ENCODE measurements at regions not wholly inside any gene's neighbourhood (a gene's known extent, or its start where the extent isn't known, plus 50 kb on each side); places are given as distances from the start of the nearest gene placed in this dataset.

- Histone ChIP-seq H3K9me3 (ENCODE audit: low read depth) (no peaks in the 10 kb centered on the region), H3F3A (ENCODE audit: low read depth) (no peaks in the 10 kb centered on the region), H3K27ac (no peak overlapping the region), H3K79me2 (ENCODE audit: low read depth) (no peaks in the 10 kb centered on the region), H3K27me3 (no peaks in the 10 kb centered on the region), H3K9ac (no peak overlapping the region), H3K4me1 (no peaks in the 10 kb centered on the region), H3K4me2 (no peak overlapping the region), H3K4me3 (no peak overlapping the region), H2AFZ (replicated peaks) (no peak overlapping the region), H4K20me1 (ENCODE audit: low read depth) (no peaks in the 10 kb centered on the region), H3K36me3 (no peaks in the 10 kb centered on the region)
- no peak overlapping the region for H3K4me3 Mint-ChIP-seq
- TF ChIP-seq EZH2phosphoT487 (IDR thresholded peaks at IDR 0.05) (no peak), EZH2 (IDR thresholded peaks at IDR 0.05) (no peak), CTCF (IDR thresholded peaks at IDR 0.05) (no peak)
- DNase-seq (ENCODE audit: low spot score) = no peak
- no peaks in the 10 kb centered on the region for H3K4me1 Mint-ChIP-seq
- H3K36me3 Mint-ChIP-seq = no peaks in the 10 kb centered on the region
- peaks cover 4% of the 10 kb centered on the region for H3K27me3 Mint-ChIP-seq (ENCODE audit: insufficient read depth, low read depth)
- H3K9me3 Mint-ChIP-seq = peaks cover 2% of the 10 kb centered on the region
- H3K27ac Mint-ChIP-seq = no peak overlapping the region
These were observed 267.7 kb upstream of the RASA1 start for GRCh38 chr5:86999951-87000350.

DNA sequence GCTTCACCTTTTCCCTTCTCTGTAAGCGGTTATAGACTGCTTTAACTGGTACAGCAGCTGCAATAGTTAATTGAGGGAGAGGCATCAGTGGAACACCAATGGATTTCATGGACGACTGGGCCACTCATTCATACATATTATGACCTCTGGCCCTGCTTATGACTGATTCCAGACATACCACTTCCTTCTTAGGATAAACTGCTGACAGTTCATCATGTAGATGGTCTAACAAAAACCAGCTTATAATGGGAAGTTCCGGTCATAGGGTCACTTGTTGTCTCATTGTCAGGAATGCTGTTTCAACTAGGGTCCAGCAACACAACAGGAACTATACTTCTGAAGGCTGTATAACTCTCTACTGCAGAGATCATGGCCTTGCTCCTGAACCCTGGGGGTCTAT is 265.2 kb upstream of the RASA1 start:
- H3K9me3 ChIP-seq (ENCODE audit: low read depth) = no peaks in the 10 kb centered on the region
- no peak for TF ChIP-seq EZH2phosphoT487 (IDR thresholded peaks at IDR 0.05)
- TF ChIP-seq CTCF (IDR thresholded peaks at IDR 0.05) = no peak
- no peak for TF ChIP-seq EZH2 (IDR thresholded peaks at IDR 0.05)
- H3K4me2 ChIP-seq = no peak overlapping the region
- DNase-seq (ENCODE audit: low spot score) = no peak
- no peaks in the 10 kb centered on the region for H4K20me1 ChIP-seq (ENCODE audit: low read depth)
- H3K27ac Mint-ChIP-seq = no peak overlapping the region
- H3K27me3 ChIP-seq = no peaks in the 10 kb centered on the region
- H3F3A ChIP-seq (ENCODE audit: low read depth) = no peaks in the 10 kb centered on the region
- H3K9me3 Mint-ChIP-seq = no peaks in the 10 kb centered on the region
- H3K4me3 Mint-ChIP-seq = no peak overlapping the region
- H3K4me3 ChIP-seq = no peak overlapping the region
- H3K79me2 ChIP-seq (ENCODE audit: low read depth) = no peaks in the 10 kb centered on the region
- H3K36me3 Mint-ChIP-seq = no peaks in the 10 kb centered on the region
- no peaks in the 10 kb centered on the region for H3K4me1 Mint-ChIP-seq
- no peaks in the 10 kb centered on the region for H3K36me3 ChIP-seq
- no peak overlapping the region for H3K27ac ChIP-seq
- no peak overlapping the region for H2AFZ ChIP-seq (replicated peaks)
- H3K27me3 Mint-ChIP-seq (ENCODE audit: insufficient read depth, low read depth) = peaks cover 3% of the 10 kb centered on the region
- H3K9ac ChIP-seq = no peak overlapping the region
- no peaks in the 10 kb centered on the region for H3K4me1 ChIP-seq

GRCh38 chr5:87004101-87004500 is 263.6 kb upstream of the RASA1 start:
- Histone ChIP-seq H3K4me1 (no peaks in the 10 kb centered on the region), H3F3A (ENCODE audit: low read depth) (no peaks in the 10 kb centered on the region)
- no peak overlapping the region for H3K27ac Mint-ChIP-seq

More at GRCh38 chr5:87004101-87004500, 263.6 kb upstream of the RASA1 start:
- Histone ChIP-seq H3K27ac (no peak overlapping the region), H4K20me1 (ENCODE audit: low read depth) (no peaks in the 10 kb centered on the region), H3K9me3 (ENCODE audit: low read depth) (no peaks in the 10 kb centered on the region), H3K9ac (no peak overlapping the region), H3K36me3 (no peaks in the 10 kb centered on the region), H3K4me3 (no peak overlapping the region), H2AFZ (replicated peaks) (no peak overlapping the region), H3K79me2 (ENCODE audit: low read depth) (no peaks in the 10 kb centered on the region), H3K27me3 (no peaks in the 10 kb centered on the region), H3K4me2 (no peak overlapping the region)
- Mint-ChIP-seq H3K36me3 (no peaks in the 10 kb centered on the region), H3K4me3 (no peak overlapping the region), H3K9me3 (no peaks in the 10 kb centered on the region), H3K4me1 (no peaks in the 10 kb centered on the region), H3K27me3 (ENCODE audit: insufficient read depth, low read depth) (peaks cover 2% of the 10 kb centered on the region)
- DNase-seq (ENCODE audit: low spot score) = no peak
- TF ChIP-seq EZH2 (IDR thresholded peaks at IDR 0.05) (no peak), EZH2phosphoT487 (IDR thresholded peaks at IDR 0.05) (no peak), CTCF (IDR thresholded peaks at IDR 0.05) (no peak)
